HG03571 (cell line): ENCODE measurements at regions not wholly inside any gene's neighbourhood (a gene's known extent, or its start where the extent isn't known, plus 50 kb on each side); places are given as distances from the start of the nearest gene placed in this dataset.

Experiments used
- ATAC-seq: cut with Tn5 transposase; IDR thresholded peaks from one replicate; pipeline ENCODE4 v1.9.1; 2021; ENCODE audit not compliant: unreplicated experiment

GRCh38 chr5:66459728-66460127, 136.5 kb upstream of the MAST4 start:
- ATAC-seq: no peak

GRCh38 chr5:66467564-66467963, 128.6 kb upstream of the MAST4 start:
- no peak for ATAC-seq

- no peak for ATAC-seq
These were observed 126.5 kb upstream of the MAST4 start for GRCh38 chr5:66469684-66470083.

- no peak for ATAC-seq
These were observed 124.2 kb upstream of the MAST4 start for GRCh38 chr5:66472010-66472409.

- ATAC-seq: no peak
These were observed 120.5 kb upstream of the MAST4 start for GRCh38 chr5:66475731-66476130.

- no peak for ATAC-seq
These were observed 118.6 kb upstream of the MAST4 start for GRCh38 chr5:66477596-66477995.

GRCh38 chr5:66494437-66494836, 101.8 kb upstream of the MAST4 start:
- no peak for ATAC-seq

- no peak for ATAC-seq
These were observed 97.4 kb upstream of the MAST4 start for GRCh38 chr5:66498791-66499207.

- no peak for ATAC-seq
These were observed 92.9 kb upstream of the MAST4 start for GRCh38 chr5:66503203-66503789.

- no peak for ATAC-seq
These were observed 89.1 kb upstream of the MAST4 start for GRCh38 chr5:66507106-66507505.

- no peak for ATAC-seq
These were observed 84.7 kb upstream of the MAST4 start for GRCh38 chr5:66511491-66511890.

GRCh38 chr5:66513130-66513529, 83.1 kb upstream of the MAST4 start:
- ATAC-seq: no peak

- no peak for ATAC-seq
These were observed 81.0 kb upstream of the MAST4 start for GRCh38 chr5:66515209-66515608.

GRCh38 chr5:66516550-66516949, 79.6 kb upstream of the MAST4 start:
- no peak for ATAC-seq

GRCh38 chr5:66517351-66517750, 78.8 kb upstream of the MAST4 start:
- ATAC-seq: no peak

GRCh38 chr5:66518052-66518451, 78.1 kb upstream of the MAST4 start:
- ATAC-seq: no peak

- no peak for ATAC-seq
These were observed 77.4 kb upstream of the MAST4 start for GRCh38 chr5:66518753-66519152.

- no peak for ATAC-seq
These were observed 76.6 kb upstream of the MAST4 start for GRCh38 chr5:66519626-66520025.

- ATAC-seq: no peak
These were observed 75.3 kb upstream of the MAST4 start for GRCh38 chr5:66520854-66521253.

- ATAC-seq: no peak
These were observed 68.6 kb upstream of the MAST4 start for GRCh38 chr5:66527478-66528035.

- no peak for ATAC-seq
These were observed 67.0 kb upstream of the MAST4 start for GRCh38 chr5:66529182-66529581.

- ATAC-seq: no peak
These were observed 66.5 kb upstream of the MAST4 start for GRCh38 chr5:66529704-66530103.

GRCh38 chr5:66538126-66538525, 58.1 kb upstream of the MAST4 start:
- no peak for ATAC-seq
